ENCODE measurements at regions not wholly inside any gene's neighbourhood (a gene's known extent, or its start where the extent isn't known, plus 50 kb on each side); places are given as distances from the start of the nearest gene placed in this dataset.
"Not testable (repeated sequence)": the region's sequence is repeated elsewhere in the genome, so short reads cannot be mapped to it uniquely, and the experiment has no call there.

DNA sequence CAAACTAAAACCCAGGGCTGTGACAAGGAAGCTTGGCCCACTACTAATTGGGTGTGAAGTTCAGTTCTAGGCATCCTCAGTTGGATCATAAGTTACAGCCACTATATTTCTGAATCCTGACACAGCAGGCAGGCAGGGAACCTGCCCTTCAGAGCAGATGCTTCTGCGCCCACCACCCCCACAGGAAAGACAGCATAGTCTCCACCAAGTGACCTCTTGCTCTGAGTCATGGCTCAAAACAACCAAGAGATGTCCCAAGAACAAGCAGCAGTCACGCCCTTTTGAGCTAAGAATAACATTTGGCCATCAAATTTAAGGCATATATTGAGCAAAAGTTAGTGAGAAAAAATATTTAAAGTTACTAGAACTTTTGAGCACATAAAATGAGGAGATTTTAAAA, 170.7 kb upstream of the SMARCAD1 start:
- Histone ChIP-seq H3K4me3 (no peak overlapping the region), H3K27ac (no peak overlapping the region), H3K4me1 (no peaks in the 10 kb centered on the region), H3K36me3 (no peaks in the 10 kb centered on the region), H3K9me3 (no peaks in the 10 kb centered on the region), H3K27me3 (no peaks in the 10 kb centered on the region)
- DNase-seq: no peak
- TF ChIP-seq POLR2A (IDR thresholded peaks at IDR 0.05) (no peak), EP300 (IDR thresholded peaks at IDR 0.05) (no peak), POLR2AphosphoS5 (IDR thresholded peaks at IDR 0.05) (no peak)
- TF ChIP-seq, protein P1, sequence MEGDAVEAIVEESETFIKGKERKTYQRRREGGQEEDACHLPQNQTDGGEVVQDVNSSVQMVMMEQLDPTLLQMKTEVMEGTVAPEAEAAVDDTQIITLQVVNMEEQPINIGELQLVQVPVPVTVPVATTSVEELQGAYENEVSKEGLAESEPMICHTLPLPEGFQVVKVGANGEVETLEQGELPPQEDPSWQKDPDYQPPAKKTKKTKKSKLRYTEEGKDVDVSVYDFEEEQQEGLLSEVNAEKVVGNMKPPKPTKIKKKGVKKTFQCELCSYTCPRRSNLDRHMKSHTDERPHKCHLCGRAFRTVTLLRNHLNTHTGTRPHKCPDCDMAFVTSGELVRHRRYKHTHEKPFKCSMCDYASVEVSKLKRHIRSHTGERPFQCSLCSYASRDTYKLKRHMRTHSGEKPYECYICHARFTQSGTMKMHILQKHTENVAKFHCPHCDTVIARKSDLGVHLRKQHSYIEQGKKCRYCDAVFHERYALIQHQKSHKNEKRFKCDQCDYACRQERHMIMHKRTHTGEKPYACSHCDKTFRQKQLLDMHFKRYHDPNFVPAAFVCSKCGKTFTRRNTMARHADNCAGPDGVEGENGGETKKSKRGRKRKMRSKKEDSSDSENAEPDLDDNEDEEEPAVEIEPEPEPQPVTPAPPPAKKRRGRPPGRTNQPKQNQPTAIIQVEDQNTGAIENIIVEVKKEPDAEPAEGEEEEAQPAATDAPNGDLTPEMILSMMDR (IDR thresholded peaks at IDR 0.05): no peak
- intact Hi-C loops (cut with DNase I; ENCODE audit: low total_unique reads): no loop called here
- WGBS, 5 donors: 59 to 77% (median 72%) methylated on average over 2 of the region's 2 CpGs

DNA sequence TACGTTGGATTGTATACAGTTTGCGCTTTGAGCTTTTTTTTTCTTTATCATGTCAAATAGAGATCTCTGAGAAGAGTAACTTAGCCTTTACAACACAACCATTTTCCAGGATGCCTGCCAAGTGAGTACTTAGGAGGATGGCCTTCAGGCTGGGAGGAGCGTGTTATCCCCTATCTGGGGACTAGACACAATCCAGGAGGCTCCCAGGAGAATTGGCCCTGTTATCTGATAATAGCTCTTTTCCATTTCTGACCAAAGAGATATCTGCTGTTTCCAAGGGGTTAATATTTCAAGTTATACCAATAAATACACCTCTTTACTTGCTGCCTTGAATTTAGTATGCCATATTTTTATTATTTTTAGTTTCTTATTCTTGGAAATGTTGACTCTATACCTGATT, 169.5 kb upstream of the SMARCAD1 start:
- H3K4me1 ChIP-seq: no peaks in the 10 kb centered on the region
- H3K36me3 ChIP-seq: no peaks in the 10 kb centered on the region
- TF ChIP-seq POLR2AphosphoS5 (IDR thresholded peaks at IDR 0.05): no peak
- TF ChIP-seq, protein P1 (IDR thresholded peaks at IDR 0.05): no peak
- no peak for TF ChIP-seq EP300 (IDR thresholded peaks at IDR 0.05)
- TF ChIP-seq POLR2A (IDR thresholded peaks at IDR 0.05): no peak
- no peak overlapping the region for H3K4me3 ChIP-seq
- H3K27ac ChIP-seq: no peak overlapping the region
- H3K27me3 ChIP-seq: no peaks in the 10 kb centered on the region
- DNase-seq: peak in 1 of 2 donors; percentile 25
- intact Hi-C loops (cut with DNase I; ENCODE audit: low total_unique reads): no loop called here
- WGBS, 5 donors: 55 to 75% (median 65%) methylated on average over 3 of the region's 3 CpGs
- no peaks in the 10 kb centered on the region for H3K9me3 ChIP-seq

DNA sequence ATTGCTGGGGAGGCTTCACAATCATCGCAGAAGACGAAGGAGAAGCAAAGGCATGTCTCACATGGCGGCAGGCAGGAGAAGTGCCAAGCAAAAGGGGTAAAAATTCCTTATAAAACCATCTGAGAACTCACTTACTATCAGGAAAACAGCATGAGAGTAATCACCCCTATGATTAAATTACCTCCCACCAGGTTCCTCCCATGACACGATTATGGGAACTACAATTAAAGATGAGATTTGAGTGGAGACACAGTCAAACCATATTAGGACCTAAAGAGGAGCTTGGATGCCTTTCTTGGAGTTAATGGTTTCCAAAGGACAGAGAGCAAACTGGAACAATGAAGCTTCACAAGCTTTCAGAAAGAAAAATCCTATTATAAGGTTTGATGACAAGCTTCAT, 168.4 kb upstream of the SMARCAD1 start:
- intact Hi-C loops (cut with DNase I; ENCODE audit: low total_unique reads): no loop called here
- Histone ChIP-seq H3K4me3 (no peak overlapping the region), H3K27ac (no peak overlapping the region), H3K27me3 (no peaks in the 10 kb centered on the region), H3K9me3 (peaks cover 0 to 5% (median 0%) of the 10 kb centered on the region in 4 donors), H3K36me3 (no peaks in the 10 kb centered on the region), H3K4me1 (no peaks in the 10 kb centered on the region)
- no peak for DNase-seq
- TF ChIP-seq, protein P1 (IDR thresholded peaks at IDR 0.05): no peak
- TF ChIP-seq EP300 (IDR thresholded peaks at IDR 0.05): no peak
- TF ChIP-seq POLR2AphosphoS5 (IDR thresholded peaks at IDR 0.05): no peak
- 74 to 91% (median 89%) methylated on average over 4 of the region's 4 CpGs for WGBS, 5 donors

DNA sequence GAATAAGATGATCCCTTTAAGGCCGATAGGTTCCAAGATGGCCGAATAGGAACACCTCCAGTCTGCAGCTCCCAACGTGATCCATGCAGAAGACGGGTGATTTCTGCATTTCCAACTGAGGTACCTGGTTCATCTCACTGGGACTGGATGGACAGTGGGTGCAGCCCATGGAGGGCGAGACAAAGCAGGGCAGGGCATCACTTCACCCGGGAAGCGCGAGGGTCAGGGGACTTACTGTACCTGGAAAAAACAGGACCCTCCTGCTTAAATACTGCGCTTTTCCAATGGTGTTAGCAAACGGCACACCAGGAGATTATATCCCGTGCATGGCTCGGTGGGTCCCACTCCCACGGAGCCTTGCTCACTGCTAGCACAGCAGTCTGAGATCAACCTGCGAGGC, 163.2 kb upstream of the SMARCAD1 start:
- H3K27ac ChIP-seq; H3K27me3 ChIP-seq; H3K4me1 ChIP-seq; intact Hi-C loops (cut with DNase I; ENCODE audit: low total_unique reads); H3K4me3 ChIP-seq; H3K36me3 ChIP-seq; DNase-seq: not testable (repeated sequence)
- 91 to 97% (median 95%) methylated on average over 13 to 14 of the region's 14 CpGs for WGBS, 5 donors
- H3K9me3 ChIP-seq: peaks cover 0 to 16% (median 4%) of the 10 kb centered on the region in 4 donors

DNA sequence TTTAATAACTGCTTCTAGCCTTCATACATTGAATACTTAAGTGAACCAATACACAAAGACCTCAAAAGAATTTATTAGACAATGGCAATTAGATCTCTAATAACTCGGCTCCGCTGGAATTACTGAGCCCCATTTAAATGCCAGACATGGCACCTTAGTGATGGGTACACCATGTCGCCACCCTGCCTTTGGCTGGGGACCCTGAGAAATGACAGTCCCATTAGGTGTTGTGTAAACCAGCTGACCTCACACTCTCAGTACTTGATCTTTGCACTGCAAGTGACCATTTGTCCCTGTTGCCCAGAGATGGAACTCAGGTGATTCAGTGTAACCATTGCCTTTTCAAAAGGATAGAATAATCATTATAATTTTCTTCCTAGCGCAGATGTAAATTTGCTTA, 144.6 kb upstream of the SMARCAD1 start:
- no peaks in the 10 kb centered on the region for H3K9me3 ChIP-seq
- DNase-seq: no peak
- intact Hi-C loops (cut with DNase I; ENCODE audit: low total_unique reads): no loop called here
- H3K4me1 ChIP-seq: no peaks in the 10 kb centered on the region
- H3K4me3 ChIP-seq: no peak overlapping the region
- no peaks in the 10 kb centered on the region for H3K27me3 ChIP-seq
- 62 to 82% (median 77%) methylated on average over 4 of the region's 4 CpGs for WGBS, 5 donors
- H3K36me3 ChIP-seq: no peaks in the 10 kb centered on the region
- TF ChIP-seq POLR2A (IDR thresholded peaks at IDR 0.05) (no peak), EP300 (IDR thresholded peaks at IDR 0.05) (no peak), POLR2AphosphoS5 (IDR thresholded peaks at IDR 0.05) (no peak)
- TF ChIP-seq, protein P1 (IDR thresholded peaks at IDR 0.05): no peak
- no peak overlapping the region for H3K27ac ChIP-seq
